HFF-Myc (cell line): ENCODE measurements at regions not wholly inside any gene's neighbourhood (a gene's known extent, or its start where the extent isn't known, plus 50 kb on each side); places are given as distances from the start of the nearest gene placed in this dataset.

Experiments used
- DNase-seq: peaks from one replicate; pipeline ENCODE4 v3.0.0-alpha.2; 2011; ENCODE audit warnings: low read depth; ENCODE audit errors: extremely low read depth
- H3K4me3 ChIP-seq: replicated peaks from 2 replicates; pipeline ENCODE4 v1.5.1; 2011; ENCODE audit warnings: low read depth, mild to moderate bottlenecking, control low read depth, low read length
- CTCF ChIP-seq: IDR thresholded peaks from 2 replicates; pipeline ENCODE4 v1.5.1; 2012; ENCODE audit warnings: mild to moderate bottlenecking, low read depth, low read length, control low read depth; ENCODE audit errors: missing control alignments

GRCh38 chr6:18527836-18528743 lies 140.9 kb downstream of the RNF144B start:
- TF ChIP-seq CTCF, result no peak
- no peak overlapping the region for H3K4me3 ChIP-seq
- no peak for DNase-seq

- no peak overlapping the region for H3K4me3 ChIP-seq
- no peak for TF ChIP-seq CTCF
- DNase-seq, result no peak
These were observed 143.1 kb downstream of the RNF144B start for GRCh38 chr6:18530201-18530600.

- no peak for TF ChIP-seq CTCF
- no peak overlapping the region for H3K4me3 ChIP-seq
- no peak for DNase-seq
These were observed 145.0 kb downstream of the RNF144B start for GRCh38 chr6:18532139-18532538.

GRCh38 chr6:18533793-18534192 lies 146.6 kb downstream of the RNF144B start:
- TF ChIP-seq CTCF, result no peak
- no peak overlapping the region for H3K4me3 ChIP-seq
- no peak for DNase-seq

- DNase-seq, result no peak
- TF ChIP-seq CTCF, result no peak
- H3K4me3 ChIP-seq, result no peak overlapping the region
These were observed 149.5 kb downstream of the RNF144B start for GRCh38 chr6:18536591-18537055.

GRCh38 chr6:18538315-18538714 lies 151.2 kb downstream of the RNF144B start:
- TF ChIP-seq CTCF, result no peak
- no peak overlapping the region for H3K4me3 ChIP-seq
- DNase-seq, result no peak
